ENCODE measurements at regions not wholly inside any gene's neighbourhood (a gene's known extent, or its start where the extent isn't known, plus 50 kb on each side); places are given as distances from the start of the nearest gene placed in this dataset.

GRCh38 chrX:115946059-115946458 lies 224.5 kb upstream of the AGTR2 start:
- TF ChIP-seq POLR2AphosphoS5 (IDR thresholded peaks at IDR 0.05; ENCODE audit: low read depth) (no peak), CTCF (IDR thresholded peaks at IDR 0.05; ENCODE audit: insufficient read depth, low read length) (no peak), SPI1 (IDR thresholded peaks at IDR 0.05; ENCODE audit: borderline replicate concordance, low read depth) (no peak), GABPA (IDR thresholded peaks at IDR 0.05; ENCODE audit: low read depth) (no peak), REST (IDR thresholded peaks at IDR 0.05; ENCODE audit: insufficient replicate concordance, low read depth) (no peak)

DNA sequence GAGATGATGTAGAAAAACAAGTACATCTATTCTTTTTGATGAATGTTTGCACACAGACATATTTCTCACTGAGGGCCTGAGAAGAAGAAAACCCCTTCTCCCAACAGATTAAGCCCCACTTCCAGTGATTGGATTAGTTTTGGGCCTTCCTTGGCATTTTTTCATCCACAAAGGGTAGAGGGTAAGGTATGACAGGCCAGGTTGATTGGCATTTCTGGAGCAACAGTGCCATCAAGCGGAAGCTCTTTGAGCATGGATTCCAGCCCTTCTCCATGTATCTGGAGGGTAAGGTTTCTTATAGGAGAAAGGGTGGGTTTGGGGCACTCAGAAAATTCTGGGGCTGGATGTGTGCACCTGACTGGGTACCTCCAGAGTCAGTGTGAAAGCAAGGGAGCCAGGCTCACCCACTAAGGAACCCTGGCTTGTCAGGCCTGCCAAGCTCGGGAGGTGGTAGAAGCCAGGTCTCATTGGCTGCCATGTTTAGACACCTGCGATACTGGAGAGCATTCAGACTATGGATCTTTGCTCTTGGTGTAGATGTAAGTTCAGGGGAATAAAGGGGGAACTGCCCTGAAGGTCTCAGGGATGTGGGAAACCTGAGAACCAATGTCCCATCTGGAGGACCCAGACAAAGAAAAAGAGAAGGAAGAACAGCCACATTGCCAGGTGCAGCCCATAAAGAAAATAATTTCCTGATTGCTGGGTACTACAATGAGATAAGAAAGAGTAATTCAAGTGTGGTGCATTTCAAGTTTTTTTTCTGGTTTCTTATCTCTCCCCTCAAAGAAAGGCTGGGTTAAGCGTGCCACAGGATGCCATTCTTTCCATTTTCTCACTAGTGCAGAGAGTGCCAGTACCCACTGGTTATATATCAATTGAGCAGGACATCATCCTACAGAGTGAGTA lies 222.3 kb upstream of the AGTR2 start:
- TF ChIP-seq SPI1 (IDR thresholded peaks at IDR 0.05; ENCODE audit: borderline replicate concordance, low read depth): no peak
- no peak for TF ChIP-seq POLR2AphosphoS5 (IDR thresholded peaks at IDR 0.05; ENCODE audit: low read depth)
- no peak for TF ChIP-seq REST (IDR thresholded peaks at IDR 0.05; ENCODE audit: insufficient replicate concordance, low read depth)
- no peak for TF ChIP-seq CTCF (IDR thresholded peaks at IDR 0.05; ENCODE audit: insufficient read depth, low read length)
- TF ChIP-seq GABPA (IDR thresholded peaks at IDR 0.05; ENCODE audit: low read depth): no peak
- H3K27me3 ChIP-seq (ENCODE audit: insufficient read depth, poor library complexity, severe bottlenecking): no peaks in the 10 kb centered on the region
- DNase-seq (ENCODE audit: low read depth in 1 of 2, low spot score in 1 of 2): peak in 1 of 2 experiments; percentile 26
- no peak overlapping the region for H3K4me3 ChIP-seq (replicated peaks; ENCODE audit: insufficient read depth, low read length)
- H3K27ac ChIP-seq (replicated peaks): no peak overlapping the region

More at GRCh38 chrX:115946059-115946458, 224.5 kb upstream of the AGTR2 start:
- Histone ChIP-seq H3K27me3 (ENCODE audit: insufficient read depth, poor library complexity, severe bottlenecking) (no peaks in the 10 kb centered on the region), H3K27ac (replicated peaks) (no peak overlapping the region), H3K4me3 (replicated peaks; ENCODE audit: insufficient read depth, low read length) (no peak overlapping the region)
- DNase-seq (ENCODE audit: low read depth in 1 of 2, low spot score in 1 of 2): no peak

DNA sequence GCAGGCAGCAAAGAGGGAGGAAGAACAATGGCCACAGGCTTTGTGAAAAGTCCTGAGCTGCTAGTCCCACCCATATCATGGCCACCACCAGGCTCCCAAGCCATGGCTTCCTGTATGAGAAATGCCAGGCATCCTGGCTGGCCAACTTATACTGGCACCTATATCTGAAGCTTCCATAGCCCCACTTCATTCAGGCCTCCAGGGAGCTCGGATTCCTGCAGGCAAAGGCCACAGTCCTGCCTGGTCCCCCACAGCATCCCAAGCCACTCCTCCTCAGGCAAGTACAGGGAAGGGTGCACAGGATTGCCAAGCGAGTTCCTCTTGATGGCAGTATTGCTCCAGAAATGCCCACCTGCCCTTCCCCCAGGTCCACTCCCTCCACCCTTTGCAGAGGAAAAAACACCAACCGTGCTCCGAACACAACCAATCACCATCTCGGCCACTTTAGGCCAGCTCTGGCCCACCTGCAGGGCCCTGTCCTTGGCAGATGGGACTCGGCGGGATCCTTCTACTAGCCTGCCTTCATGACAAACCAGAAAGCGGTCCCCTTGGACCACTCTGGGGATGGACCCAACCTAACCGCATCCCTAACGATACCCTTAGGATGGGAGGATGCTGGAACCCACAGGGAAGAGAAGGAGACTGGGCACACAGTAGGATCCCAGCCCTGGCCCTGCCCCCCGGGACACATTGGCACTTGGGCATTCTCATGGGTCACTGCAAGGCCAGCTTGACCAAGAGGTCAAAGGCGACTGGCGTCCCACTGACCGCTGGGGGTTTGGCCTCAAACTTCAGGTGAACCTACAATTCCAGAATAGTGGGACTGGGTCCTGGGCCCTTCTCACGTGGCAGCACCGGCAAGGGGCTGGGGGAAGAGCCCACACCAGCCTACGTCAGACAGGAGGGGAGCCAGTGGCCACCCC lies 220.4 kb upstream of the AGTR2 start:
- no peaks in the 10 kb centered on the region for H3K27me3 ChIP-seq (ENCODE audit: insufficient read depth, poor library complexity, severe bottlenecking)

More for the DNA sequence above, 220.4 kb upstream of the AGTR2 start:
- no peak for DNase-seq (ENCODE audit: low read depth in 1 of 2, low spot score in 1 of 2)
- TF ChIP-seq POLR2AphosphoS5 (IDR thresholded peaks at IDR 0.05; ENCODE audit: low read depth): no peak
- no peak for TF ChIP-seq GABPA (IDR thresholded peaks at IDR 0.05; ENCODE audit: low read depth)
- TF ChIP-seq CTCF (IDR thresholded peaks at IDR 0.05; ENCODE audit: insufficient read depth, low read length): no peak
- no peak for TF ChIP-seq SPI1 (IDR thresholded peaks at IDR 0.05; ENCODE audit: borderline replicate concordance, low read depth)
- TF ChIP-seq REST (IDR thresholded peaks at IDR 0.05; ENCODE audit: insufficient replicate concordance, low read depth): no peak
- Histone ChIP-seq H3K4me3 (replicated peaks; ENCODE audit: insufficient read depth, low read length) (no peak overlapping the region), H3K27ac (replicated peaks) (no peak overlapping the region)
